ENCODE measurements at regions not wholly inside any gene's neighbourhood (a gene's known extent, or its start where the extent isn't known, plus 50 kb on each side); places are given as distances from the start of the nearest gene placed in this dataset.

DNA sequence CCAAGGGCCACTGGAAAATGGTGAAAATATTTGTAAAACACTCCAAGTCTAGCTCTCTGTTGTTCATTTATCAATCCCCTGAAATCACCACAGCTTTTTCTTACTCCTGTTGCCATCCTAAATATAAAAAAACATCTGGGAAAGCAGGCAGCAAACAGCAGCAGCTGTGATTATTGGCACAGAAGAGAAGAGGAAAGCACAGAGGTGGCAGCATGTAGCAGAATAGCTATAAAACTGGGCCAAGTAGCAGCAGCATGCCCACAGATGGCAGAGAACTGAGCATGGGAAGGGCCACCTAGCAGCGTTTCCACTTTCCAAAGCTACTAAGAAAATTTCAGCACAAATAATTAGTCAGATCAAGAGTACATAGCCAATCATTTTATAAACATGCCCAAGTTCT, 307.2 kb downstream of the SLC7A11 start:
- TF ChIP-seq, protein P1, sequence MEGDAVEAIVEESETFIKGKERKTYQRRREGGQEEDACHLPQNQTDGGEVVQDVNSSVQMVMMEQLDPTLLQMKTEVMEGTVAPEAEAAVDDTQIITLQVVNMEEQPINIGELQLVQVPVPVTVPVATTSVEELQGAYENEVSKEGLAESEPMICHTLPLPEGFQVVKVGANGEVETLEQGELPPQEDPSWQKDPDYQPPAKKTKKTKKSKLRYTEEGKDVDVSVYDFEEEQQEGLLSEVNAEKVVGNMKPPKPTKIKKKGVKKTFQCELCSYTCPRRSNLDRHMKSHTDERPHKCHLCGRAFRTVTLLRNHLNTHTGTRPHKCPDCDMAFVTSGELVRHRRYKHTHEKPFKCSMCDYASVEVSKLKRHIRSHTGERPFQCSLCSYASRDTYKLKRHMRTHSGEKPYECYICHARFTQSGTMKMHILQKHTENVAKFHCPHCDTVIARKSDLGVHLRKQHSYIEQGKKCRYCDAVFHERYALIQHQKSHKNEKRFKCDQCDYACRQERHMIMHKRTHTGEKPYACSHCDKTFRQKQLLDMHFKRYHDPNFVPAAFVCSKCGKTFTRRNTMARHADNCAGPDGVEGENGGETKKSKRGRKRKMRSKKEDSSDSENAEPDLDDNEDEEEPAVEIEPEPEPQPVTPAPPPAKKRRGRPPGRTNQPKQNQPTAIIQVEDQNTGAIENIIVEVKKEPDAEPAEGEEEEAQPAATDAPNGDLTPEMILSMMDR (IDR thresholded peaks at IDR 0.05), result no peak

DNA sequence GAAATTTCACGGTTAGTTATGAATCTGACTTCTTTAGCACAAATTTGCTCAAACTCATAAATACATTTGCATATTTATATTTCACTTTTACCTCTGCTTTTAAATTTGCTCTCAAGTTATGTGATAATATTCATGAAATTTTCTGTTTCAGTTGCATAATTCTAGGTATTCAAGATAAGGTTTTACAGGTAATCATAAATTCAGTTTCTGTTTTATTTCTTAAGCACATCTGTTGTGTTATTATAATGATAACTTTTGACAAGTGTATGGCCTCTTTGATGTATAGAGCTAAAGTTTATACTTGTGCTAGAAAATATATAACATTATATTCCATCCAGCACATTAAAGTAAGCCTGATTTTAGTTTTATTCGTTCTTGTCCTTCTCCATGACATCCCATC, 308.1 kb downstream of the SLC7A11 start:
- Histone ChIP-seq H3K27me3 (no peaks in the 10 kb centered on the region), H3K4me3 (ENCODE audit: low read depth in 1 of 2, low read length in 1 of 2) (no peak overlapping the region), H3K36me3 (no peaks in the 10 kb centered on the region), H3K4me1 (ENCODE audit: control insufficient read depth in 1 of 2, insufficient read depth in 1 of 2, low read depth in 1 of 2, low read length in 1 of 2) (no peaks in the 10 kb centered on the region), H3K9me3 (no peaks in the 10 kb centered on the region), H3K27ac (no peak overlapping the region)
- TF ChIP-seq, protein P1 (IDR thresholded peaks at IDR 0.05), result no peak

More for the DNA sequence above, 307.2 kb downstream of the SLC7A11 start:
- no peaks in the 10 kb centered on the region for H3K36me3 ChIP-seq
- no peaks in the 10 kb centered on the region for H3K27me3 ChIP-seq
- H3K4me1 ChIP-seq (ENCODE audit: control insufficient read depth in 1 of 2, insufficient read depth in 1 of 2, low read depth in 1 of 2, low read length in 1 of 2), result no peaks in the 10 kb centered on the region
- no peaks in the 10 kb centered on the region for H3K9me3 ChIP-seq
- H3K27ac ChIP-seq, result no peak overlapping the region
- H3K4me3 ChIP-seq (ENCODE audit: low read depth in 1 of 2, low read length in 1 of 2), result no peak overlapping the region

DNA sequence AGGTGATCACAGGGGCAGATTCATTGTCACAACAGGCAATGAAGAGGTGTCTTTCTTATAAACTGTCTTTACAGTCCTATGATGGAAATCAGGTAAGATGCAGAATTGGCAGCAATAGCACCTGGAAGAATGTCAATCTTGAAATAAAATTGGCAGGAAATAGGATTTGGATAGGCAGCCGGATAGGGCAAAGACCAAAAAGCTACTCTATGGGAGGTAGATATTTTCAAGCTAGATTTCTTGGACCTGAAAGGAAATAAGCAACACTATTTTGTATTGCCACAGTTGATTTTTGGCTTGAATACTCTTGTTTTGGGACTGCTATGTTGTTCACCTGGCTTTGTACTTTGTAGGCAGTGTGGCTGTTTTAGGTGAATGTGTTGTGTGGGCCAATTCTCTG, 314.2 kb downstream of the SLC7A11 start:
- H3K9me3 ChIP-seq, result no peaks in the 10 kb centered on the region
- no peak overlapping the region for H3K27ac ChIP-seq
- H3K27me3 ChIP-seq, result no peaks in the 10 kb centered on the region
- TF ChIP-seq, protein P1 (IDR thresholded peaks at IDR 0.05), result no peak
- no peaks in the 10 kb centered on the region for H3K4me1 ChIP-seq (ENCODE audit: control insufficient read depth in 1 of 2, insufficient read depth in 1 of 2, low read depth in 1 of 2, low read length in 1 of 2)
- no peak overlapping the region for H3K4me3 ChIP-seq (ENCODE audit: low read depth in 1 of 2, low read length in 1 of 2)
- no peaks in the 10 kb centered on the region for H3K36me3 ChIP-seq

DNA sequence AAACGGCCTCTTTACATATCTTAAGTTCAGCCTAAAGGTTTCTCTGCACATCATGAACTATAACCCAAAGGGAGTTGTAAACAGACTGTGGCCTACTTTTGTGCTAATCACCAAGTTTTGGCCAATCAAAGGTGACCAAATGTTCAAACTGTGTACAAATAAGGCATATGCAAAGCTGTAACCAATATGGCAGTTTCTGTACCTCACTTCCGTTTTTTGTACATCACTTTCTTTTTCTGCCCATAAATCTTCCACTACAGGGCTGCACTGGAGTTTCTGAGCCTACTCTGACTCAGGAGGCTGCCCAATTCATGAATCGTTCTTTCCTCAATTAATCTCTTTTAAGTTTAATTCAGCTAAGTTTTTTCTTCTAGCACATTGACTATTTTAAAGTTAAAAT, 318.7 kb downstream of the SLC7A11 start:
- TF ChIP-seq, protein P1 (IDR thresholded peaks at IDR 0.05), result no peak
- Histone ChIP-seq H3K9me3 (no peaks in the 10 kb centered on the region), H3K36me3 (no peaks in the 10 kb centered on the region), H3K27me3 (no peaks in the 10 kb centered on the region), H3K27ac (no peak overlapping the region), H3K4me3 (ENCODE audit: low read depth in 1 of 2, low read length in 1 of 2) (no peak overlapping the region), H3K4me1 (ENCODE audit: control insufficient read depth in 1 of 2, insufficient read depth in 1 of 2, low read depth in 1 of 2, low read length in 1 of 2) (no peaks in the 10 kb centered on the region)

DNA sequence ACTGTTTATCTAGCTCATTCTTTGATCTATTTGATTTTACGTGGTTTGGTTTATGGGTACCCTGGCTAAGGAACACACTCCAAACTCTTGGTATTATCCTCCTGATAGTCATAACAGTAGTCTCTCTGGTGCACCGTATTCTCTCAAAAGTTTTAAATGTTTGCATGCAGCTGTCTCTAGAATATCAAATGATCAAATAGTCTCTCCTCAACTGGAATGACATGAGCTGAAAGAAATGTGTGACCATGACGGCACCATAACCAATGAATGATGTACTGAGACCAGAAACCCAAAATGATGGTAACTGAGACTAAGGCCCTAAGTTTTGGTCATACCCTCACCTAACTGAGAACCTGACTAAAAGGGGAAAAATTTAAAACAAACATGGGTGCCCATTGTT, 319.4 kb downstream of the SLC7A11 start:
- Histone ChIP-seq H3K4me3 (ENCODE audit: low read depth in 1 of 2, low read length in 1 of 2) (no peak overlapping the region), H3K4me1 (ENCODE audit: control insufficient read depth in 1 of 2, insufficient read depth in 1 of 2, low read depth in 1 of 2, low read length in 1 of 2) (no peaks in the 10 kb centered on the region), H3K36me3 (no peaks in the 10 kb centered on the region), H3K27ac (no peak overlapping the region), H3K27me3 (no peaks in the 10 kb centered on the region), H3K9me3 (no peaks in the 10 kb centered on the region)
- TF ChIP-seq, protein P1 (IDR thresholded peaks at IDR 0.05), result no peak

All from neutrophil (primary cell).